Urinary bladder (tissue), 3 donors: ENCODE measurements at regions not wholly inside any gene's neighbourhood (a gene's known extent, or its start where the extent isn't known, plus 50 kb on each side); places are given as distances from the start of the nearest gene placed in this dataset.

Experiments
- DNase-seq: peaks from one replicate; pipeline ENCODE4 v3.0.0-alpha.2; 2015; ENCODE audit errors: extremely low spot score
- H3K27ac ChIP-seq: one replicate; pipeline ENCODE4 v1.5.1; 2013; ENCODE audit warnings: low read depth, mild to moderate bottlenecking, moderate library complexity
- H3K36me3 ChIP-seq: one replicate; pipeline ENCODE4 v1.6.1; 2013; ENCODE audit warnings: mild to moderate bottlenecking, moderate library complexity; ENCODE audit not compliant: insufficient read depth
- H3K4me1 ChIP-seq: one replicate; pipeline ENCODE4 v1.6.1; 2013; ENCODE audit warnings: mild to moderate bottlenecking, moderate library complexity; ENCODE audit not compliant: insufficient read depth
- H3K4me3 ChIP-seq: one replicate; pipeline ENCODE4 v1.5.1; 2013; ENCODE audit warnings: low read depth, low read length
- WGBS: extraction: QIAGEN DNeasy Blood & Tissue Kit; methylation state at CpG from one replicate; pipeline ENCODE4 v1.1.7; 2013; 5-methylcytosine and 5-hydroxymethylcytosine counted together
- donor health status: healthy with polysubstance abuse.
- donor health status: healthy.

- Histone ChIP-seq H3K4me3 (no peak overlapping the region), H3K4me1 (no peaks in the 10 kb centered on the region), H3K36me3 (no peaks in the 10 kb centered on the region), H3K27ac (no peak overlapping the region)
- DNase-seq, result no peak
- 49% methylated on average over 2 of the region's 2 CpGs for WGBS
Observed at GRCh38 chr13:47129461-47129860, 232.6 kb upstream of the HTR2A start.

GRCh38 chr13:47126432-47126831 lies 229.6 kb upstream of the HTR2A start:
- Histone ChIP-seq H3K36me3 (no peaks in the 10 kb centered on the region), H3K27ac (no peak overlapping the region), H3K4me3 (no peak overlapping the region), H3K4me1 (no peaks in the 10 kb centered on the region)
- WGBS, result 84% methylated on average over 2 of the region's 2 CpGs
- DNase-seq, result no peak

GRCh38 chr13:47121092-47121763 lies 224.4 kb upstream of the HTR2A start:
- 80% methylated on average over 1 of the region's 1 CpG for WGBS
- Histone ChIP-seq H3K27ac (no peak overlapping the region), H3K4me1 (no peaks in the 10 kb centered on the region), H3K4me3 (no peak overlapping the region), H3K36me3 (no peaks in the 10 kb centered on the region)
- no peak for DNase-seq

- no peaks in the 10 kb centered on the region for H3K4me1 ChIP-seq
- WGBS, result 77% methylated on average over 5 of the region's 5 CpGs
- no peak overlapping the region for H3K4me3 ChIP-seq
- no peaks in the 10 kb centered on the region for H3K36me3 ChIP-seq
- DNase-seq, result no peak
- H3K27ac ChIP-seq, result no peak overlapping the region
Observed at GRCh38 chr13:47120282-47120681, 223.4 kb upstream of the HTR2A start.

- H3K27ac ChIP-seq, result no peak overlapping the region
- H3K4me3 ChIP-seq, result no peak overlapping the region
- no peak for DNase-seq
- WGBS, result 77% methylated on average over 2 of the region's 2 CpGs
- no peaks in the 10 kb centered on the region for H3K36me3 ChIP-seq
- H3K4me1 ChIP-seq, result no peaks in the 10 kb centered on the region
Observed at GRCh38 chr13:47119575-47120235, 222.9 kb upstream of the HTR2A start.

- 64% methylated on average over 3 of the region's 3 CpGs for WGBS
- Histone ChIP-seq H3K36me3 (no peaks in the 10 kb centered on the region), H3K27ac (no peak overlapping the region), H3K4me3 (no peak overlapping the region), H3K4me1 (no peaks in the 10 kb centered on the region)
- no peak for DNase-seq
Observed at GRCh38 chr13:47117268-47117667, 220.4 kb upstream of the HTR2A start.

GRCh38 chr13:47114030-47114429 lies 217.2 kb upstream of the HTR2A start:
- 92% methylated on average over 1 of the region's 1 CpG for WGBS
- Histone ChIP-seq H3K27ac (no peak overlapping the region), H3K4me1 (no peaks in the 10 kb centered on the region), H3K36me3 (no peaks in the 10 kb centered on the region), H3K4me3 (no peak overlapping the region)
- DNase-seq, result no peak

- Histone ChIP-seq H3K27ac (no peak overlapping the region), H3K4me1 (no peaks in the 10 kb centered on the region)
- WGBS, result 70% methylated on average over 1 of the region's 1 CpG
Observed at GRCh38 chr13:47112903-47113299, 216.0 kb upstream of the HTR2A start.

GRCh38 chr13:47112205-47112902 lies 215.5 kb upstream of the HTR2A start:
- H3K27ac ChIP-seq, result no peak overlapping the region
- 87% methylated on average over 4 of the region's 4 CpGs for WGBS
- H3K4me3 ChIP-seq, result no peak overlapping the region
- no peak for DNase-seq
- H3K4me1 ChIP-seq, result no peaks in the 10 kb centered on the region
- no peaks in the 10 kb centered on the region for H3K36me3 ChIP-seq

More at GRCh38 chr13:47112903-47113299, 216.0 kb upstream of the HTR2A start:
- no peak for DNase-seq
- no peaks in the 10 kb centered on the region for H3K36me3 ChIP-seq
- no peak overlapping the region for H3K4me3 ChIP-seq

GRCh38 chr13:47111499-47111898 lies 214.6 kb upstream of the HTR2A start:
- H3K4me1 ChIP-seq, result no peaks in the 10 kb centered on the region
- H3K4me3 ChIP-seq, result no peak overlapping the region
- no peak for DNase-seq
- WGBS, result 64% methylated on average over 3 of the region's 3 CpGs
- no peak overlapping the region for H3K27ac ChIP-seq
- H3K36me3 ChIP-seq, result no peaks in the 10 kb centered on the region

- DNase-seq, result no peak
- Histone ChIP-seq H3K36me3 (no peaks in the 10 kb centered on the region), H3K4me3 (no peak overlapping the region), H3K27ac (no peak overlapping the region), H3K4me1 (no peaks in the 10 kb centered on the region)
- WGBS, result 87% methylated on average over 12 of the region's 12 CpGs
Observed at GRCh38 chr13:47110833-47111240, 214.0 kb upstream of the HTR2A start.

GRCh38 chr13:47110141-47110540 lies 213.3 kb upstream of the HTR2A start:
- no peak for DNase-seq
- WGBS, result 89% methylated on average over 4 of the region's 4 CpGs

GRCh38 chr13:47109028-47109427 lies 212.2 kb upstream of the HTR2A start:
- Histone ChIP-seq H3K36me3 (no peaks in the 10 kb centered on the region), H3K4me3 (no peak overlapping the region), H3K4me1 (no peaks in the 10 kb centered on the region), H3K27ac (no peak overlapping the region)
- DNase-seq, result no peak
- 67% methylated on average over 4 of the region's 4 CpGs for whole genome bisulfite sequencing

More at GRCh38 chr13:47110141-47110540, 213.3 kb upstream of the HTR2A start:
- no peak overlapping the region for H3K4me3 ChIP-seq
- H3K36me3 ChIP-seq, result no peaks in the 10 kb centered on the region
- H3K27ac ChIP-seq, result no peak overlapping the region
- no peaks in the 10 kb centered on the region for H3K4me1 ChIP-seq
